WERI-Rb-1 (cell line): ENCODE measurements at regions not wholly inside any gene's neighbourhood (a gene's known extent, or its start where the extent isn't known, plus 50 kb on each side); places are given as distances from the start of the nearest gene placed in this dataset.
A peak's percentile ranks its signal among the peaks of the same experiment; 100 is the strongest.
"Not testable (repeated sequence)": the region's sequence is repeated elsewhere in the genome, so short reads cannot be mapped to it uniquely, and the experiment has no call there.

ENCODE experiments used
- DNase-seq: peaks from one replicate; pipeline ENCODE4 v3.0.0-alpha.2; 2020
- H3K27ac ChIP-seq: fragments of 250-450 bp; sonication (Bioruptor Pico); 2 replicates; pipeline ENCODE4 v1.5.1; 2020; ENCODE audit warnings: mild to moderate bottlenecking, moderate library complexity
- H3K27me3 ChIP-seq: fragments of 250-450 bp; sonication (Bioruptor Pico); 2 replicates; pipeline ENCODE4 v1.5.1; 2021; ENCODE audit warnings: mild to moderate bottlenecking, low read depth, moderate library complexity; ENCODE audit not compliant: insufficient read depth, severe bottlenecking
- H3K36me3 ChIP-seq: fragments of 250-450 bp; sonication (Bioruptor Pico); 2 replicates; pipeline ENCODE4 v1.5.1; 2020; ENCODE audit warnings: mild to moderate bottlenecking, moderate library complexity
- H3K4me3 ChIP-seq: 2 replicates; pipeline ENCODE4 v1.5.1; 2011; ENCODE audit warnings: low read depth, mild to moderate bottlenecking, control low read depth, low read length
- H3K9me3 ChIP-seq: fragments of 250-450 bp; sonication (Bioruptor Pico); 2 replicates; pipeline ENCODE4 v1.5.1; 2021; ENCODE audit warnings: mild to moderate bottlenecking, moderate library complexity; ENCODE audit not compliant: severe bottlenecking

DNA sequence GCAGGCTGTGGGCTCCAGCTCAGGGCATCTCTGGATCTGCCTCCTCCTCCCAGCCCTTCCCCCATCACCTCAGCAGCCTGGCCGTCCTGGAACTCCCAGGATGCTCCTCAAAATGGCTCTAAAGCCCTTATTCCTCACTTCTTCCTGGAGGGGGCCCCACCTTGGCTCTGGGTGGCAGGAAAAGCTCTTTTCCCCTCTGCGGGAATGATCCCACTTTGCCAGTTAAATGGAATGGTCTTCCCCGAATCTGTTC is 79.1 kb upstream of the GOLGA6L4 start:
- not testable (repeated sequence) for H3K27ac ChIP-seq, H3K9me3 ChIP-seq, H3K27me3 ChIP-seq, H3K4me3 ChIP-seq, DNase-seq, H3K36me3 ChIP-seq

DNA sequence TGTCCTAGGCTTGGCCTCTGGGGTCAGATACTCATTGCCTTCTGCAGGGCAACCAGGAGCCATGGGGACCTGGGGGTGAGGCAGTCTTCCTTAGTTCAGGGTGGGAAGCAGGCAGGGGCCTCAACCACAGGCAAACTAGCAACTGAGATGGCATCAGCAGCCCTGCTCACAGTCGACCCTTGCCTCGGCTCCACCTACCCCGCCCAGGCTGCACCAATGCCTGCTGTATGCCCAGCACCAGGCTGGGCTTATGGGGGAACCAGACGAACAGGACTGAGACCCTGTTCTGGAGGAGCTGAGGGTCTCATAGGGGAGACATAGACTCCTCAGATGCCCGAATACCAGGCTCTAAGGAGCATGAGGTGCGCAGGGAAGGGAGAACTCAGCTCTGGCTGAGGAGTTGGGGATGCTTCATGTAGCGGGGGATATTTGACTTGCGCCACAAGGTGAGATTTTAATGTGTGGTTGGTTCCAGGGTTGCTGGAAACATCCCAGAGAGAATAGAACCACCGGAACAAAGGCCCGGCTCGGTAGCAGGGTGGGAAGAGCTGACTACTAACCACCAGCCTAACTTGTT is 78.4 kb upstream of the GOLGA6L4 start:
- H3K27ac ChIP-seq, H3K9me3 ChIP-seq, H3K4me3 ChIP-seq, H3K36me3 ChIP-seq, DNase-seq, H3K27me3 ChIP-seq: not testable (repeated sequence)

DNA sequence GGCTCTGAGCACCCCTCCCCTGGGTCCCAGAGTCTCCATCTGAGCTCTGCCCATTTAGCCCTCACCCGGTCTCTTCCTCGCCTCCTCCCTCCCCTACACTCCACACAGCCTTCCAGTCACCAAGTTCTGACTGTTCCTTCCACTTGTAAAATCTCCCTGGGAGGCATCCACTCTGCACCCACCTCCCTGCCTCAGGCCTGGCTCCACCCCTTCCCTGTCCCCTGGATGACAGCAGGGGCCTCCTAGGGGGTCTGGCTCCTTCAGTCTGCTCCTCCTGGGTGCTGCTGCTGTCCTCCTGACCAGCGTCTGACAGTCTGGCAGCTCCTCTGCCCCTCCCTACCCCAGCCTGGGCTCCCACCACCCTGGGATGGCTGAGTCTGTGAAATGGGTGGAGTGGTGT is 77.7 kb upstream of the GOLGA6L4 start:
- H3K36me3 ChIP-seq, H3K4me3 ChIP-seq, H3K9me3 ChIP-seq, DNase-seq, H3K27me3 ChIP-seq, H3K27ac ChIP-seq: not testable (repeated sequence)

DNA sequence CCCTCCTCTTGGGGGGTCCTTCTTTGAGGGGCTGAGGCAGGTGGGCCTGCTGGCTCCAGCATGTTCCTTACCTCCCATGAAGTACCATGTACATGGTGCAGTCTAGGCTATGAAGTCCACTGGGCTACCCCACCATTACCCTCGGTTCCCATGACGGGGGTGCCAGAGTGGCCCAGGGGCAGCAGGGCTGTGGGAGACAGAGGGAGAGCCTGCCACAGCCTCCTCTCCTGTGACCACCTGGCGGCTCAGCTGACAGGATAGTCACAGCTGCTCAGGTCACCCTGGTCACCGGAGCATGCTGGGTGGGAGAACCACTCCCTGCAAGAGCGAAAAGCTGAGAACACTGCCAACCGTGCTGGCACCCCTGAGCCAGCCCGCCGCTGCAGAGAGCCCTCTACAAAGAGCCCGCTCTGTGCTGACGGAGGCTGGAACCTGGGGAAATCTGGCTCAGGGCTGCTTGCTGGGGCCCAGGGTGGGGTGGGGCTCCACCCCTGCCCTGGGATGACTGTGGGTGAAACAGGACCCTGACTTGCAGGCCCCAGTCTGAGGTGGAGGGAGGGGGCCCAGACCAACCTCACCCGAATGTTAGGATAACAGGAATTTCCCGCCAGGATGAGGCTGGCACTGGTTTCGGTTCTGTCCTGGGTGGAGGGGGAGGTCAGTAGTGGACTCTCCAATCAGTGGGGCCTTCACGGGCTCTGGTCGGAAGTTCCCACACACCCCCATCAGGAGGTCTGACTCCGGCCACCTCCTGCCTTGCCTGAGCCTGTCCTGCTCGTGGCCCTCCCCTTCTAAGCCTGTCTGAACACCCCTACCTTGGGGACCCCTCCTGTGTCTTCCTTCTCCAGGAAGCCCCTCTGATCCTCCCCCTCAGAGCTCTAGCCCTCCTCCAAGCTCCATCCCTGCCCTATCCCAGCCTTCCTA is 76.0 kb upstream of the GOLGA6L4 start:
- not testable (repeated sequence) for H3K27ac ChIP-seq, H3K36me3 ChIP-seq, H3K27me3 ChIP-seq, H3K4me3 ChIP-seq, H3K9me3 ChIP-seq
- DNase-seq, result peak; percentile 44

DNA sequence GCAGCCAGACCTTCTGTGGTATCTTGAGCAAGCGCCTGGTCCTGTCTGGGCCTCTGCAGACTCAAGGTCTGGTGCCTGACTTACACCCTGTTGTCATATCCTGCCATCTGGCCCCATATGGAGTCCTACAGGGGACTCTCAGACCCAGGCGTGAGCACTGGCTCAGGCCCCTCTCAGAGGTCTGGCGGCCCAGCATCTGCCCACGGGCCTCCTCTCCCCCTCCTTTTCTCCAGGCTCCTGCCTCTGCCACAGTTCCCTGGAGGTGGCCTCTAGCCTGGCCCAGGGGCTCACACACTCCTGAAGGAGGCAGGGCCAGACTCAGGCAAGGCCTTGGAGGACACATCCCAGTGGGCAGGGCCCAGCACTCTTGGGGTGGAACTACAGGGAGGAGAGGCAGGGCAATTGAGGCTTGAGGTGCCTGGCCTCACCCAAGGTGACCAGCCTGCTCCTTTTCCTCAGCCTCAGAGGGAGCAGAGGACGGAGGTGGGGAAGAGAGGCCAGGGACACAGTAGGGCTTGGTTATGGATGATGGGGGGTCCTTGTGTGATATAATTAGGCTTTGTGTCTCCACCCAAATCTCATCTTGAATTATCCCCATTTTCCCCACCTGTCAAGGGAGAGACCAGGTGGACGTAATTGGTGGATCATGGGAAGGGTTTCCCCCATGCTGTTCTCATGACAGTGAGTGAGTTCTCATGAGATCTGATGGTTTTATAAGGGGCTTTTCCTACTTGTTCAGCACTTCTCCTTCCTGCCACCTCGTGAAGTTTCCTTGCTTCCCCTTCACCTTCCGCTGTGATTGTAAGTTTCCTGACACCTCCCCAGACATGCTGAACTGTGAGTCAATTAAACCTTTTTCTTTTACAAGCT is 70.9 kb upstream of the GOLGA6L4 start:
- not testable (repeated sequence) for H3K36me3 ChIP-seq, H3K4me3 ChIP-seq, H3K27me3 ChIP-seq, H3K9me3 ChIP-seq
- H3K27ac ChIP-seq, result peak overlapping the region; percentile 52
- DNase-seq, result peak; percentile 90

DNA sequence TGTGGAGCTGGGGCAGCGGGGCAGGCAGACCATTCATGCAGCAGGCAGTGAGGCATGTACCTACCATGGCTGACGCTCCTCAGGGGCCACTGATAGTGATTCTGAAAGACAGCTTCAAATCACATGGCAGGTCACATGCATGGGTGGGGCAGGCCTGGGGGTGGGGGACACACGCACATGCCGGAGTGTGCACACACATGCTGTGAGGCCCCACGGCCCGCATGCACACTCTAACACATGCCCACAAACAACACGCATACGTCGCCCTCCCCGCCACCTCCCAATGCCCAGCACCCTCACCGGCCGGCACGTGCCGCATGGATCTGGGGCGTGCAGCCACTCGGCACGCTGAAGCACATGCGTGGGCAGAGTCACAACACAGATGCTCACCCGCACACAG is 65.5 kb upstream of the GOLGA6L4 start:
- H3K27ac ChIP-seq, H3K27me3 ChIP-seq, H3K9me3 ChIP-seq, H3K36me3 ChIP-seq, DNase-seq, H3K4me3 ChIP-seq: not testable (repeated sequence)

DNA sequence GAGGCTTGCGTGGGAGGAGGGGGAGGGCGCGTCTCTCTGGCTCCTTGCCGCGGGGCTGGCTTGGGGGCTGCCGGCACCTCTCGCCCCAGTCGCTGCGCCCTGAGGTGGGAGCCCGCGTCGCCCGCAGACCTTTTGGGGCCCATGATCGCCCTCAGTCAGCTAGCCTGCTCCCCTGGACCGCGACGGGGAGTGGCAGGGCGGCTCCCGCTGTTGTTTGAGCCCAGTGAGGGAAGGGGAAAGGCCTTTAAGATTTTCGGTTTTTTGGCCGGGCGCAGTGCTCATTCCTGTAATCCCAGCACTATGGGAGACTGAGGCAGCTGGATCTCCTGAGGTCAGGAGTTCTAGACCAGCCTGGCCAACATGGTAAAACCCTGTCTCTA is 62.4 kb upstream of the GOLGA6L4 start:
- peak overlapping the region; percentile 30; the same call in 1 of the 2 replicates for H3K4me3 ChIP-seq
- H3K27ac ChIP-seq, H3K9me3 ChIP-seq, H3K36me3 ChIP-seq, H3K27me3 ChIP-seq: not testable (repeated sequence)
- peak; percentile 7 for DNase-seq
